ENCODE measurements at regions not wholly inside any gene's neighbourhood (a gene's known extent, or its start where the extent isn't known, plus 50 kb on each side); places are given as distances from the start of the nearest gene placed in this dataset.

GRCh38 chr3:63095-63765 is 133.3 kb upstream of the CHL1 start:
- no peak overlapping the region for H2AFZ ChIP-seq (ENCODE audit: low read depth, low read length, severe bottlenecking)
- H3K36me3 ChIP-seq (ENCODE audit: low read length), result no peaks in the 10 kb centered on the region
- H3F3A ChIP-seq (ENCODE audit: insufficient read depth), result no peaks in the 10 kb centered on the region
- H3K4me3 ChIP-seq (ENCODE audit: insufficient read depth, low read length, poor library complexity, severe bottlenecking), result no peak overlapping the region
- H3K4me2 ChIP-seq (ENCODE audit: low read depth, low read length, poor library complexity, severe bottlenecking), result no peak overlapping the region
- H3K27ac ChIP-seq (ENCODE audit: low read depth, low read length), result no peak overlapping the region
- no peaks in the 10 kb centered on the region for H4K20me1 ChIP-seq (ENCODE audit: low read depth, low read length)
- no peaks in the 10 kb centered on the region for H3K79me2 ChIP-seq (ENCODE audit: insufficient read depth, low read length)
- H3K9me3 ChIP-seq (ENCODE audit: insufficient read depth, low read length), result no peaks in the 10 kb centered on the region
- no peaks in the 10 kb centered on the region for H3K27me3 ChIP-seq (ENCODE audit: low read length)
- TF ChIP-seq CTCF (IDR thresholded peaks at IDR 0.05; ENCODE audit: insufficient read depth, low read length, poor library complexity, severe bottlenecking) (no peak), EZH2phosphoT487 (conservative IDR thresholded peaks at IDR 0.05; ENCODE audit: low read length) (no peak)
- no peak overlapping the region for H3K9ac ChIP-seq (ENCODE audit: low read length)
- no peaks in the 10 kb centered on the region for H3K9me2 ChIP-seq (replicated peaks; ENCODE audit: insufficient read depth, low read length)

GRCh38 chr3:69690-70089 is 126.9 kb upstream of the CHL1 start:
- Histone ChIP-seq H3K36me3 (ENCODE audit: low read length) (no peaks in the 10 kb centered on the region), H3K27ac (ENCODE audit: low read depth, low read length) (no peak overlapping the region), H3K79me2 (ENCODE audit: insufficient read depth, low read length) (no peaks in the 10 kb centered on the region), H3K9me3 (ENCODE audit: insufficient read depth, low read length) (no peaks in the 10 kb centered on the region), H4K20me1 (ENCODE audit: low read depth, low read length) (no peaks in the 10 kb centered on the region), H3K4me2 (ENCODE audit: low read depth, low read length, poor library complexity, severe bottlenecking) (no peak overlapping the region), H3K9ac (ENCODE audit: low read length) (no peak overlapping the region), H3K4me3 (ENCODE audit: insufficient read depth, low read length, poor library complexity, severe bottlenecking) (no peak overlapping the region), H3K9me2 (replicated peaks; ENCODE audit: insufficient read depth, low read length) (no peaks in the 10 kb centered on the region), H3K27me3 (ENCODE audit: low read length) (no peaks in the 10 kb centered on the region; the same call in 1 of the 2 replicates), H2AFZ (ENCODE audit: low read depth, low read length, severe bottlenecking) (no peak overlapping the region), H3F3A (ENCODE audit: insufficient read depth) (no peaks in the 10 kb centered on the region)
- TF ChIP-seq CTCF (IDR thresholded peaks at IDR 0.05; ENCODE audit: insufficient read depth, low read length, poor library complexity, severe bottlenecking), result no peak
- TF ChIP-seq EZH2phosphoT487 (conservative IDR thresholded peaks at IDR 0.05; ENCODE audit: low read length), result no peak

GRCh38 chr3:72776-73175 is 123.8 kb upstream of the CHL1 start:
- H3K27me3 ChIP-seq (ENCODE audit: low read length), result no peaks in the 10 kb centered on the region; the same call in 1 of the 2 replicates
- TF ChIP-seq EZH2phosphoT487 (conservative IDR thresholded peaks at IDR 0.05; ENCODE audit: low read length) (no peak), CTCF (IDR thresholded peaks at IDR 0.05; ENCODE audit: insufficient read depth, low read length, poor library complexity, severe bottlenecking) (no peak)

More at GRCh38 chr3:72776-73175, 123.8 kb upstream of the CHL1 start:
- H3K79me2 ChIP-seq (ENCODE audit: insufficient read depth, low read length), result no peaks in the 10 kb centered on the region
- no peak overlapping the region for H2AFZ ChIP-seq (ENCODE audit: low read depth, low read length, severe bottlenecking)
- H3K27ac ChIP-seq (ENCODE audit: low read depth, low read length), result no peak overlapping the region
- H3K9ac ChIP-seq (ENCODE audit: low read length), result no peak overlapping the region
- H3K9me3 ChIP-seq (ENCODE audit: insufficient read depth, low read length), result no peaks in the 10 kb centered on the region
- H3F3A ChIP-seq (ENCODE audit: insufficient read depth), result no peaks in the 10 kb centered on the region
- no peaks in the 10 kb centered on the region for H3K9me2 ChIP-seq (replicated peaks; ENCODE audit: insufficient read depth, low read length)
- H4K20me1 ChIP-seq (ENCODE audit: low read depth, low read length), result no peaks in the 10 kb centered on the region
- H3K36me3 ChIP-seq (ENCODE audit: low read length), result no peaks in the 10 kb centered on the region
- H3K4me3 ChIP-seq (ENCODE audit: insufficient read depth, low read length, poor library complexity, severe bottlenecking), result no peak overlapping the region
- no peak overlapping the region for H3K4me2 ChIP-seq (ENCODE audit: low read depth, low read length, poor library complexity, severe bottlenecking)

All from SU-DHL-6 (cell line).